Liver (tissue), 8 donors: ENCODE measurements at regions not wholly inside any gene's neighbourhood (a gene's known extent, or its start where the extent isn't known, plus 50 kb on each side); places are given as distances from the start of the nearest gene placed in this dataset.

Source experiments
- DNase-seq: peaks from one replicate; pipeline ENCODE4 v3.0.0-alpha.2; 2017; ENCODE audit warnings: low spot score
- H3K27ac ChIP-seq, 2 donors: one replicate each; pipeline ENCODE4 v1.7.0; 2013; ENCODE audit warnings: inconsistent platforms in 2 of 2, low read length in 2 of 2, control low read depth in 1 of 2, low read depth in 1 of 2, mild to moderate bottlenecking in 1 of 2
- H3K27me3 ChIP-seq, 4 donors: one replicate each; pipeline versions ENCODE4 v1.6.1 to v1.7.0; 2013; ENCODE audit warnings: low read length in 3 of 4, inconsistent platforms in 1 of 4, mild to moderate bottlenecking in 1 of 4, moderate library complexity in 1 of 4; ENCODE audit not compliant: control insufficient read depth in 4 of 4, insufficient read depth in 4 of 4
- H3K36me3 ChIP-seq, 4 donors: one replicate each; pipeline versions ENCODE4 v1.6.1 to v1.7.0; 2013; ENCODE audit warnings: low read length in 3 of 4, mild to moderate bottlenecking in 3 of 4, low read depth in 1 of 4, moderate library complexity in 1 of 4; ENCODE audit not compliant: control insufficient read depth in 4 of 4, insufficient read depth in 3 of 4
- H3K4me1 ChIP-seq, 4 donors: one replicate each; pipeline versions ENCODE4 v1.6.1 to v1.7.0; 2013; ENCODE audit warnings: low read length in 3 of 4, mild to moderate bottlenecking in 3 of 4, moderate library complexity in 1 of 4; ENCODE audit not compliant: control insufficient read depth in 4 of 4, insufficient read depth in 4 of 4
- H3K4me3 ChIP-seq, 3 donors: one replicate each; pipeline versions ENCODE4 v1.6.1 to v1.7.0; 2013; ENCODE audit warnings: low read length in 3 of 3, control low read depth in 1 of 3, low read depth in 1 of 3, mild to moderate bottlenecking in 1 of 3
- H3K9ac ChIP-seq, 2 donors: one replicate each; pipeline ENCODE4 v1.7.0; 2013; ENCODE audit warnings: low read length in 2 of 2, mild to moderate bottlenecking in 2 of 2, moderate library complexity in 2 of 2, control low read depth in 1 of 2, low read depth in 1 of 2
- H3K9me3 ChIP-seq, 4 donors: one replicate each; pipeline versions ENCODE4 v1.6.1 to v1.7.0; 2013; ENCODE audit warnings: low read length in 3 of 4; ENCODE audit not compliant: control insufficient read depth in 4 of 4
- ATF3 ChIP-seq: IDR thresholded peaks from 2 replicates; pipeline ENCODE4 v1.6.1; 2016; ENCODE audit warnings: antibody characterized with exemption
- CTCF ChIP-seq: fragments of 150-350 bp; IDR thresholded peaks from 2 replicates; pipeline ENCODE4 v1.5.1; 2017; ENCODE audit warnings: improper control_type of control experiment, low read depth, low read length; ENCODE audit not compliant: missing input control
- EGR1 ChIP-seq, 2 donors: IDR thresholded peaks; 2 replicates each; pipeline ENCODE4 v1.6.1; 2016 to 2018; ENCODE audit warnings: antibody characterized with exemption in 2 of 2, low read depth in 2 of 2
- FOXA1 ChIP-seq: IDR thresholded peaks from 2 replicates; pipeline ENCODE4 v1.6.1; 2016; ENCODE audit warnings: antibody characterized with exemption
- FOXA2 ChIP-seq: IDR thresholded peaks from 2 replicates; pipeline ENCODE4 v1.6.1; 2016; ENCODE audit warnings: antibody characterized with exemption
- GABPA ChIP-seq, 2 donors: IDR thresholded peaks in 1 of 2; conservative IDR thresholded peaks in 1 of 2; 2 replicates each; pipeline ENCODE4 v1.6.1; 2016; ENCODE audit warnings: antibody characterized with exemption in 2 of 2, mild to moderate bottlenecking in 1 of 2, moderate library complexity in 1 of 2
- HNF4A ChIP-seq, 2 donors: conservative IDR thresholded peaks; 2 replicates each; pipeline ENCODE4 v1.6.1; 2016; ENCODE audit warnings: antibody characterized with exemption in 2 of 2, mild to moderate bottlenecking in 2 of 2
- JUND ChIP-seq, 2 donors: IDR thresholded peaks; 2 replicates each; pipeline ENCODE4 v1.6.1; 2016; ENCODE audit warnings: antibody characterized with exemption in 2 of 2
- MAX ChIP-seq: IDR thresholded peaks from 2 replicates; pipeline ENCODE4 v1.6.1; 2016; ENCODE audit warnings: antibody characterized with exemption
- REST ChIP-seq: IDR thresholded peaks from 2 replicates; pipeline ENCODE4 v1.6.1; 2016; ENCODE audit warnings: antibody characterized with exemption, mild to moderate bottlenecking
- RXRA ChIP-seq, 2 donors: IDR thresholded peaks; 2 replicates each; pipeline ENCODE4 v1.6.1; 2017 to 2018; ENCODE audit warnings: antibody characterized with exemption in 2 of 2, mild to moderate bottlenecking in 1 of 2
- SP1 ChIP-seq: IDR thresholded peaks from 2 replicates; pipeline ENCODE4 v1.6.1; 2018; ENCODE audit warnings: antibody characterized with exemption, mild to moderate bottlenecking
- TAF1 ChIP-seq: conservative IDR thresholded peaks from 2 replicates; pipeline ENCODE4 v1.6.1; 2016; ENCODE audit warnings: antibody characterized with exemption, mild to moderate bottlenecking
- YY1 ChIP-seq: IDR thresholded peaks from 2 replicates; pipeline ENCODE4 v1.6.1; 2016; ENCODE audit warnings: antibody characterized with exemption, mild to moderate bottlenecking
- WGBS: extraction: QIAGEN DNeasy Blood & Tissue Kit; methylation state at CpG from one replicate; pipeline ENCODE4 v1.1.7; 2013; 5-methylcytosine and 5-hydroxymethylcytosine counted together
- donor health status: healthy.
- donor health status: healthy.
- donor health status: healthy.
- donor health status: healthy.
- donor health status: healthy.

- Histone ChIP-seq H3K9me3 (peaks cover 2 to 10% (median 5%) of the 10 kb centered on the region in 4 donors), H3K4me1 (no peaks in the 10 kb centered on the region), H3K27me3 (no peaks in the 10 kb centered on the region), H3K36me3 (no peaks in the 10 kb centered on the region), H3K9ac (no peak overlapping the region), H3K27ac (no peak overlapping the region), H3K4me3 (no peak overlapping the region)
- no peak for DNase-seq
- TF ChIP-seq FOXA2 (no peak), YY1 (no peak), ATF3 (no peak), RXRA (IDR thresholded peaks at IDR 0.05) (no peak), JUND (IDR thresholded peaks at IDR 0.05) (no peak), CTCF (no peak), FOXA1 (no peak), GABPA (IDR thresholded peaks at IDR 0.05 in 1 of 2, conservative IDR thresholded peaks at IDR 0.05 in 1 of 2) (no peak), MAX (no peak), TAF1 (no peak), REST (no peak), SP1 (no peak), HNF4A (conservative IDR thresholded peaks at IDR 0.05) (no peak)
- 76% methylated on average over 6 of the region's 6 CpGs for WGBS
Measured at GRCh38 chr5:8473827-8474568, 605.0 kb downstream of the MTRR start.

- Histone ChIP-seq H3K9me3 (peaks cover 2 to 10% (median 5%) of the 10 kb centered on the region in 4 donors), H3K27me3 (no peaks in the 10 kb centered on the region), H3K9ac (no peak overlapping the region), H3K36me3 (no peaks in the 10 kb centered on the region), H3K27ac (no peak overlapping the region), H3K4me1 (no peaks in the 10 kb centered on the region), H3K4me3 (no peak overlapping the region)
- WGBS = 93% methylated on average over 1 of the region's 1 CpG
- TF ChIP-seq EGR1 (IDR thresholded peaks at IDR 0.05; ENCODE audit: low read depth in 2 of 2) (no peak), RXRA (IDR thresholded peaks at IDR 0.05) (no peak), FOXA2 (no peak)
- no peak for DNase-seq
Measured at GRCh38 chr5:8474569-8474930, 605.6 kb downstream of the MTRR start.
